Colonic mucosa (tissue), 4 donors: ENCODE measurements at regions not wholly inside any gene's neighbourhood (a gene's known extent, or its start where the extent isn't known, plus 50 kb on each side); places are given as distances from the start of the nearest gene placed in this dataset.

Source experiments
- DNase-seq: peaks from one replicate; pipeline ENCODE4 v3.0.0-alpha.2; 2020
- H3K27ac ChIP-seq: fragments of 200-600 bp; one replicate; pipeline ENCODE4 v1.8.0; 2021
- H3K27me3 ChIP-seq: fragments of 200-600 bp; one replicate; pipeline ENCODE4 v1.8.0; 2021
- H3K36me3 ChIP-seq: fragments of 200-600 bp; one replicate; pipeline ENCODE4 v1.8.0; 2021
- H3K4me1 ChIP-seq: fragments of 200-600 bp; one replicate; pipeline ENCODE4 v1.8.0; 2021; ENCODE audit warnings: mild to moderate bottlenecking
- H3K4me3 ChIP-seq: fragments of 200-600 bp; one replicate; pipeline ENCODE4 v1.8.0; 2021
- H3K9ac ChIP-seq, 2 donors: one replicate each; pipeline ENCODE4 v1.7.0; 2013; ENCODE audit warnings: control low read depth in 2 of 2, low read depth in 2 of 2, low read length in 2 of 2
- H3K9me3 ChIP-seq: fragments of 200-600 bp; one replicate; pipeline ENCODE4 v1.8.0; 2021
- CTCF ChIP-seq: fragments of 200-600 bp; IDR thresholded peaks from one replicate; pipeline ENCODE4 v1.8.0; 2022; ENCODE audit warnings: antibody characterized with exemption, mild to moderate bottlenecking
- intact Hi-C: fragments of 100-400 bp; cut with DNase I; formaldehyde crosslinking; loops from one replicate; pipeline ENCODE4 v1.14.1; 2022
- donor health status: healthy.
- donor health status: DM: no; HTN: no; CAD: no.
- donor health status: DM: no; HTN: no; CAD: no.

GRCh38 chr7:34364130-34364529 lies 293.9 kb upstream of the NPSR1 start:
- no peaks in the 10 kb centered on the region for H3K27me3 ChIP-seq
- no peaks in the 10 kb centered on the region for H3K4me1 ChIP-seq
- H3K9ac ChIP-seq, result no peak overlapping the region
- no peak overlapping the region for H3K4me3 ChIP-seq
- no peak for TF ChIP-seq CTCF
- no peak for DNase-seq
- H3K27ac ChIP-seq, result no peak overlapping the region
- no peaks in the 10 kb centered on the region for H3K9me3 ChIP-seq
- H3K36me3 ChIP-seq, result no peaks in the 10 kb centered on the region
- intact Hi-C loops, result no loop called here

- Histone ChIP-seq H3K9me3 (no peaks in the 10 kb centered on the region), H3K9ac (no peak overlapping the region), H3K36me3 (no peaks in the 10 kb centered on the region), H3K4me1 (no peaks in the 10 kb centered on the region), H3K27ac (no peak overlapping the region), H3K27me3 (no peaks in the 10 kb centered on the region), H3K4me3 (no peak overlapping the region)
- intact Hi-C loops, result no loop called here
- no peak for TF ChIP-seq CTCF
- no peak for DNase-seq
Measured at GRCh38 chr7:34365011-34365410, 293.0 kb upstream of the NPSR1 start.

- no peak for TF ChIP-seq CTCF
- no peaks in the 10 kb centered on the region for H3K27me3 ChIP-seq
- no peaks in the 10 kb centered on the region for H3K4me1 ChIP-seq
- H3K9ac ChIP-seq, result no peak overlapping the region
- no peak overlapping the region for H3K4me3 ChIP-seq
- DNase-seq, result no peak
- H3K36me3 ChIP-seq, result no peaks in the 10 kb centered on the region
- H3K9me3 ChIP-seq, result no peaks in the 10 kb centered on the region
- intact Hi-C loops, result no loop called here
- H3K27ac ChIP-seq, result no peak overlapping the region
Measured at GRCh38 chr7:34365611-34366010, 292.4 kb upstream of the NPSR1 start.

GRCh38 chr7:34371922-34372321 lies 286.1 kb upstream of the NPSR1 start:
- intact Hi-C loops, result no loop called here
- no peak for DNase-seq
- Histone ChIP-seq H3K27me3 (no peaks in the 10 kb centered on the region), H3K4me1 (no peaks in the 10 kb centered on the region), H3K9ac (no peak overlapping the region), H3K36me3 (no peaks in the 10 kb centered on the region), H3K4me3 (no peak overlapping the region), H3K27ac (no peak overlapping the region), H3K9me3 (no peaks in the 10 kb centered on the region)
- no peak for TF ChIP-seq CTCF

GRCh38 chr7:34373940-34374339 lies 284.1 kb upstream of the NPSR1 start:
- no peaks in the 10 kb centered on the region for H3K36me3 ChIP-seq
- no peak overlapping the region for H3K27ac ChIP-seq
- no peak overlapping the region for H3K4me3 ChIP-seq
- no peak overlapping the region for H3K9ac ChIP-seq
- no peaks in the 10 kb centered on the region for H3K9me3 ChIP-seq
- H3K27me3 ChIP-seq, result no peaks in the 10 kb centered on the region
- TF ChIP-seq CTCF, result no peak
- intact Hi-C loops, result no loop called here
- H3K4me1 ChIP-seq, result no peaks in the 10 kb centered on the region
- DNase-seq, result no peak
